HG03342 (cell line): ENCODE measurements at regions not wholly inside any gene's neighbourhood (a gene's known extent, or its start where the extent isn't known, plus 50 kb on each side); places are given as distances from the start of the nearest gene placed in this dataset.

Source experiments
- ATAC-seq: cut with Tn5 transposase; IDR thresholded peaks from one replicate; pipeline ENCODE4 v1.9.1; 2021; ENCODE audit warnings: mild to moderate bottlenecking, moderate library complexity; ENCODE audit not compliant: unreplicated experiment

- no peak for ATAC-seq
These were observed 209.3 kb downstream of the HS3ST3B1 start for GRCh38 chr17:14510136-14510535.

DNA sequence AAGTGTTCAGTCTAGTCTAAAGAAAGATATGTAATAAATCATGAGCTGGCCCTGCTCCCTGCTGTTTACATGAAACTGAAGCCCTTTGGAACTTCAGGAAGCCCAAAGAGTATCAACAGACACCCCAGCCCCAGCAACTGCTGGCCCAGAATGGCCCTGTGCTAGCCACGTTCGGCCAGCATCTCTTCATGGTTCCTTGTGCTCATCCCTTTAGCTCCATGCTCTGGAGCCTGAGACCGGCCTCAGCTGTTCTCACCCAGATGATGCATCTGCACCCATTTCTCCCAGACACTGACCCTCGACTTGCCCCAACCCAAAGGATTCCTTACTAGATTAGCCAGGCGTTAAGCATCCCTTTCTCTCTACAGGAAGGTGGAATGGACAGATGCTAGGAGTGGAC is 207.3 kb downstream of the HS3ST3B1 start:
- no peak for ATAC-seq

- ATAC-seq = no peak
These were observed 205.5 kb downstream of the HS3ST3B1 start for GRCh38 chr17:14506364-14506763.

- ATAC-seq = no peak
These were observed 204.7 kb downstream of the HS3ST3B1 start for GRCh38 chr17:14505606-14506005.

DNA sequence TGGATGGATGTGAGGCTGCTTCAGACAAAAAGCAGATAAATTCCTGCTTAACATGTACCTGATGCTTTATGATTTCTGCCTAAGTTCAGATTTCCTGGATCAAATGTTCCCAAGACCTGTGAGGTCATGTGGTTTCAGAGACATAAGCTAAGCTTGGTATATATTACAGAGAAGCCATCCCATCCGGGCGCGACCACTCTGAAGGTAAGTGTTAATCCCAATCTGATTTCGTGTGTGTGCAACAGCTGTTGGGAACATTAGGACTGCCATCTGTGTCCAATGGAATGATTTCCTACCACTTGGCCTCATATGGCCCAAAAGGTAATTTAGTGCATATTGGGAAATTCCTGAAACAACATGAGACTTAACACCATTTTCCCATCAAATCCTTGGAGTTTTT is 199.1 kb downstream of the HS3ST3B1 start:
- no peak for ATAC-seq

DNA sequence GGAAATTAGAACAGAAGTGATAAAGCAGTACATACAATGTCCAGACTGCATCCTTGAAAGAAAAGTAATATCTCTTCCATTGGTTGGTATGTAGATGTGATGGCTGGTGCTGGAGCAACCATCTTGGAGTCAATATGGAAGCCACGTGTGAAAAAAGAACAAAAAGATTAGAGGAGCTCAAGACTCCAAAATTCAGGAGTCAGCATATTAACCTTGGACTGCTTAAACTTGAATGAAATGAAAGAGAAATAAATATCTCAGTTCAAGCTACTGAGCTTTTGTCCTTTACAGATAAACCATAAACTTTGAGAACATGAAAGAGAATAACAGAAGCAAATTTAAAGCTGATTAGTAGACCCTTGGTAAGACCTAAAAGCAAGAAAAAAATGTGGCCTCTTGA is 197.9 kb downstream of the HS3ST3B1 start:
- no peak for ATAC-seq

DNA sequence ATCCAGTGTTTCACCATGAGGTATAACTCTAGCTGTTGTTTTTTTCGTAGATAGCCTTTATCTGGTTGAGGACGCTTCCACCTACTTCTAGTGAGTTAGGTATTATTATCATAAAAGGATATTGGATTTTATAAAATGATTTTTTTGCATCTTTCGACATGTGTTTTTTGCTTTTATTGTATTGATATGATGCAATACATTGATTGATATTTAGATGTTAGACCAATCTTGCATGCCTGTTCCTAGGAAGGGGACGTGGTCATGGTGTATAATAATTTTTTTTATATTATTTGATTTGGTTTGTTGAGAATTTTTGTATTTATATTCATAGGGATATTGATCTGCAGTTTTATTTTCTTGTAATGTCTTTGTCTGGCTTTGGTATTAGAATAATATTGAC is 193.3 kb downstream of the HS3ST3B1 start:
- ATAC-seq = no peak

GRCh38 chr17:14489986-14490385 is 189.1 kb downstream of the HS3ST3B1 start:
- no peak for ATAC-seq

- no peak for ATAC-seq
These were observed 188.2 kb downstream of the HS3ST3B1 start for GRCh38 chr17:14488958-14489550.

GRCh38 chr17:14487068-14487467 is 186.2 kb downstream of the HS3ST3B1 start:
- no peak for ATAC-seq

DNA sequence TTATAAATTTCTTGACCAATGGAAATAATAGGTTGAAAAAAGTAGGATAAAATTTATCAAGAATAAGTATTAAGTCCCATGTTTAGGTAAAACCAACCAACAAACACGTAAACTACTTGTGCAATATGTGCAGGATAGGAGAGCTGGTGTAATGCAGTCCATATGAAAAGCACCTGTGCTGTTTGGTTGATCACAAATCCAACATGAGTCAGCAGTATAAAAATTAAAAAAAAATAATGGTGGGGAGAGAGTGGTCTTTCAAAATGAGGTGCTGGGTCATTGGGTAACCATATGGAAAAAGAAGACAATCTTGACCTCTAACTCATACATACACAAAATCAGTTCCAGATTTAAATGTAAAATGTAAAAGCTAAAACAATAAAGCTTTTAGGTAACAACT is 181.8 kb downstream of the HS3ST3B1 start:
- no peak for ATAC-seq

DNA sequence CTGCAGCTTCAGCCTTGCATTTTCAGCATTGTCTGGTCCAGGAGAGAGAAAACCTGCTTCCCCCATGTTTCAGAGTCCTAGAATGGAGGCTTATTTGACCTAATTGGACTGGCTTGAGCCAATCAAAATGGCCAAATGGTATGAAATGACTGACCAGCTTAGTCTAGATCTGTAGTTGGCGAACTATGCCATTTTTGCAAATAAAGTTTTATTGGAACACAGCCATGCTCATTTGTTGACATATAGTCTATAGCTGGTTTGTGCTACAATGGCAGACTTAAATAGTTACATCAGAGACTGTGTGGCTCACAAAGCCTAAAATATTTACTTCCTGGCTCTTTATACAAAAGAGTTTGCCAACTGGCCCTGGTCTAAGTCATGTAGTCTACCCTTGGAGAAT is 180.8 kb downstream of the HS3ST3B1 start:
- no peak for ATAC-seq

DNA sequence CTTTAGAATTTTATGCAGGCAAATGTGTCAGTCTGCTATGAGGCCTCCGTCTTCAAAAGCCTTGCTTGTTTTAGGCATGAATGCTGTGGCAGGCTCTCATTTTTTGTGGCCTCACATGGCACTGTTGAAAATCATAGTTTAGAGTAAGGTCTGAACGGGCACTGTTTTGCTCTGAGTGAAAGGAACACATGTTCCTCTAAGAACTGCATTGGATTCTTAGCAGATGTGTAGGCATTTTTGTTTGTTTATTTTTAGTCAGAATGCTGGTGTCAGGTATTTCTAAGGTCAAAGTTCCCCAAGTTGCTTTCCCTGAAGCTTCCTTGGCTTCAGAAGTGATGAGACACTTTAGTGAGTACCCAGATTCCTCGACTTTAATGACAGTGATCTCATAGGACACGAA is 173.7 kb downstream of the HS3ST3B1 start:
- ATAC-seq = no peak

GRCh38 chr17:14471052-14471451 is 170.2 kb downstream of the HS3ST3B1 start:
- no peak for ATAC-seq

GRCh38 chr17:14470417-14470816 is 169.5 kb downstream of the HS3ST3B1 start:
- no peak for ATAC-seq

DNA sequence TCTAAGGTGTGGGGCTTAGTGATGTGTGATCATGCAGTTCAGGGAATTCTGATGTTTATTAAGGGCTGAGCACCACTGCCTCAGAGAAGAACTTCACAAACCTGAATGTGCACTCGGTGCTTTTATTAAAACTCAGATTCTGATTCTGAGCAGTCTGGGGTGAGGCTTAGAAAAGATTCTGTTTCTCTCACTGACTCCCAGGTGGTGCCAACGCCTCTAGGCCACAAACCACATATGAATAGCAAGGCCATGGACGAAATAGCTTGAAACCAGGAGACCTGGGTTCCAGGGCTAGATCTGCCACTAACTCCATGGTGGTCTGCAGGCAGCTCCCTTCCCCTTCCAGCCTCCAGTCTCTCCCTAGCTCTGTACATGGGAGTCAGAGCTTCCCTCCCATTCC is 169.1 kb downstream of the HS3ST3B1 start:
- ATAC-seq = no peak

GRCh38 chr17:14468858-14469257 is 168.0 kb downstream of the HS3ST3B1 start:
- ATAC-seq = no peak

GRCh38 chr17:14461227-14461548 is 160.3 kb downstream of the HS3ST3B1 start:
- ATAC-seq = no peak

- no peak for ATAC-seq
These were observed 159.8 kb downstream of the HS3ST3B1 start for GRCh38 chr17:14460516-14461226.

GRCh38 chr17:14459955-14460354 is 159.1 kb downstream of the HS3ST3B1 start:
- ATAC-seq = no peak

GRCh38 chr17:14458724-14459123 is 157.8 kb downstream of the HS3ST3B1 start:
- no peak for ATAC-seq

DNA sequence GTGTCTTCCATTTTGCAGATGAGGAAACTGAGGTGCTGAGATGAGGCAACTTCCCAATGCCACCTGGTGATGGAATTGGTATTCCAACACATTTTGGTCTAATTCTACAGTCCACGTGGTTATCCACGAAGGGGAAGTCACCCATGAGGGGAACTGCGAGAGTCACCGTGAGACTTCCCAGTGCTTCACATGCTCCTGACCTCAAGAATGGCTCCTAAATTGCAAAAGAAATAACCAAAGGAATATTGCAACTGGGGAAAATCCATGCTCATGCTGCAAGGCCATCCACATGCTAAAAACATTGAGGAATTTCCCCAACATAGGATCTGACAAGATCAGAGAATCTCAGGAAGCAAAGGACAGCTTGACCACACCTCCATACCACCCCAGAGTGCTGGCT is 153.9 kb downstream of the HS3ST3B1 start:
- no peak for ATAC-seq

DNA sequence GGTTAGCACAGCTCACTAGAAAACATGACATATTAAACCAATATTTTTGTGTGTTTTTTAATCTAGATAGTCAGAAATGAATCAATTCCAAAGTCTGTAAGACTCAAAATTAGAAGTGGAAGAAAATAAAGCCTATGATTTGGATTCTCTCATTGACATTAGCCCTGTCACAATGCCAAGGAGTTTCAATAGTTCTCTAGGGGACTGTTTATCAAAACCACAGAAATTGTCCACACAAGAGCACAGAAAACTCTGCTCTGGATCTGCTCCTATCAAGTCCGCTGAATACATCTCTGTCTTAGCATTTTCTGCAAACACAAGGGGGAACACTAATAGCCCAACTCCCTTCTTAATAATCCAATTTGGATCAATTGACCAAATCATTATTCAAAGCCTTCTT is 152.0 kb downstream of the HS3ST3B1 start:
- ATAC-seq = no peak
